ENCODE measurements at regions not wholly inside any gene's neighbourhood (a gene's known extent, or its start where the extent isn't known, plus 50 kb on each side); places are given as distances from the start of the nearest gene placed in this dataset.

DNA sequence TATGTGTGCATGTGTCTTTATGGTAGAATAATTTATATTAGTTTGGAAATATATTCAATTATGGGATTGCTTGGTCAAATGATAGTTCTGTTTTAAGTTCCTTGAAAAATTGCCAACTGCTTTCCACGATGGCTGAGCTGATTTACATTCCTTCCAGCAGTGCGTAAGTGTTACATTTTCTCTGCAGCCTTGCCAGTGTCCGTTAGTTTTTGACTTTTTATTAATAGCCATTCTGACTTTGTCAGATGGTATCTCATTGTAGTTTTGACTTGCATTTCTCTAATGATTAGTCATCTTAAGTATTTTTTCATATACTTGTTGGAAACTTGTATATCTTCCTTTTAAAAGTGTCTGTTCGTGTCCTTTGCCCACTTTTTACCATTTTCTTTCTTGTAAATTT lies 434.2 kb upstream of the POT1 start:
- Histone ChIP-seq H3K27me3 (no peaks in the 10 kb centered on the region), H3K4me3 (no peak overlapping the region), H3K36me3 (no peaks in the 10 kb centered on the region), H3K4me1 (no peaks in the 10 kb centered on the region), H3K27ac (no peak overlapping the region), H3K9me3 (no peaks in the 10 kb centered on the region)
- no peak for ATAC-seq
- intact Hi-C loops (cut with DNase I) = no loop called here
- TF ChIP-seq, protein P1, sequence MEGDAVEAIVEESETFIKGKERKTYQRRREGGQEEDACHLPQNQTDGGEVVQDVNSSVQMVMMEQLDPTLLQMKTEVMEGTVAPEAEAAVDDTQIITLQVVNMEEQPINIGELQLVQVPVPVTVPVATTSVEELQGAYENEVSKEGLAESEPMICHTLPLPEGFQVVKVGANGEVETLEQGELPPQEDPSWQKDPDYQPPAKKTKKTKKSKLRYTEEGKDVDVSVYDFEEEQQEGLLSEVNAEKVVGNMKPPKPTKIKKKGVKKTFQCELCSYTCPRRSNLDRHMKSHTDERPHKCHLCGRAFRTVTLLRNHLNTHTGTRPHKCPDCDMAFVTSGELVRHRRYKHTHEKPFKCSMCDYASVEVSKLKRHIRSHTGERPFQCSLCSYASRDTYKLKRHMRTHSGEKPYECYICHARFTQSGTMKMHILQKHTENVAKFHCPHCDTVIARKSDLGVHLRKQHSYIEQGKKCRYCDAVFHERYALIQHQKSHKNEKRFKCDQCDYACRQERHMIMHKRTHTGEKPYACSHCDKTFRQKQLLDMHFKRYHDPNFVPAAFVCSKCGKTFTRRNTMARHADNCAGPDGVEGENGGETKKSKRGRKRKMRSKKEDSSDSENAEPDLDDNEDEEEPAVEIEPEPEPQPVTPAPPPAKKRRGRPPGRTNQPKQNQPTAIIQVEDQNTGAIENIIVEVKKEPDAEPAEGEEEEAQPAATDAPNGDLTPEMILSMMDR (IDR thresholded peaks at IDR 0.05) = no peak
- DNase-seq = peak in 1 of 4 donors; percentile 1

DNA sequence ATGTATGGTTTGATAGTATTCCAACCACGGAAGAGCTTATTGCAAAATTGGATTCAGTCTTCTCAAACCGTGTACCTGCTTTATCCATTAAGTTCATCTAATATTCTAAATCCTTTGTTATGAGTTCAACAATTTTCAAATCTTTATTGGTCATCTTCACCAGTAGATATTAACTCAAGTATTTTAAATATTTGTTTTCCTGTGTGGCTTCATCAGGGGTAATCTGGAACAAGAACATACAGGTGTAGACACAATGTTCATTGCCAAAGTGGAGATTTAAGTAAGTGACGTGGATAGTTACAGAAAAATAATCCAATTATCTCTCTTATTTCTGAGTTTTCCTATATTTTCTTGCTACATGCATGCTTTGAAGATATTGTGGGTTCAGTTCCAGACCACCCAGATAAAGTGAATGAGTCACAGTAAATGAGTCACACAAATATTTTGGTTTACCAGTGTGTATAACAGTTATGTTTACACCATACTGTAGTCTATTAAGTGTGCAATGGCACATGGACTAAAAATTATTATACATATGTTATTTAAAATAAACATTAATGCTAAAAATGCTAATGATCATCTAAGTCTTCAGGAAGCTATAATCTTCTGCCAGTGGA lies 429.0 kb upstream of the POT1 start:
- DNase-seq (no peak), ATAC-seq (no peak)
- Histone ChIP-seq H3K27me3 (no peaks in the 10 kb centered on the region), H3K4me1 (no peaks in the 10 kb centered on the region), H3K27ac (no peak overlapping the region), H3K9me3 (no peaks in the 10 kb centered on the region), H3K36me3 (no peaks in the 10 kb centered on the region), H3K4me3 (no peak overlapping the region)
- TF ChIP-seq, protein P1 (IDR thresholded peaks at IDR 0.05) = no peak
- intact Hi-C loops (cut with DNase I) = no loop called here

DNA sequence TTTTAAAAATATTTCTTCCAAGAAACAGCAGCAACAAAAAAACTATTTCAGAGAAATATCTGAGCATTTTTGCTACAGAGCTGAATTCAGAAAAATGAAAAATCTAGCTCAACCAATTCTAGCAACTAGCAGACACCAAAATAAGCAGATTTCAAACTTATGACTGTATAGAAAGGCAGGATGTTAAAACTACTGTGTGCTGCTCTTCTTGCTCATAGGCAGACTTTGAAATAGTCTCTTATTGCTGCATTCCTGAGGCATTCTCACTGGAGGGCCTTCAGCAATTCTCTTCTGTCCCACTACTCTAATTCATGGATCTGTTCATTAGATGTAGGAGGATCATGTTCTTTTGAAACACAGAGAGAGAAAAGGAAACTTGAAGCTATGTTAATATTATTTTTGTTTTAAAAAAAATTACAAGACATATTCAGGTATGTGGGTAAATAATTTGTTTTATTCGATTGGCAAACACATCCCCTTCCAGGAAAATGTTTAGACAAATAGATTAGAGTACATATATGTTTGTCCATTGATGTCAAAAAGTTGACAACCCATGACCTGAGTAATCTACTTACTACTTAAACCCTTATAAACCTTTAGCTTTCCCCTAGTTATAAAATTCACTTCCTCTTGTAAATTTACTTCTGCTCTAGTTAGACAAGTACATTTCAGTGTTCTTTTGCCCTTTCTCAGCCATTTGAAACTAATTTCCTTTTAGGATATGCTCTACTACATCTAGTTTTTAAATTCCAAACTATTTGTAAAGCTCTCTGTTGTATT lies 428.2 kb upstream of the POT1 start:
- H3K9me3 ChIP-seq = no peaks in the 10 kb centered on the region
- TF ChIP-seq, protein P1 (IDR thresholded peaks at IDR 0.05) = no peak
- no peaks in the 10 kb centered on the region for H3K36me3 ChIP-seq
- H3K4me1 ChIP-seq = no peaks in the 10 kb centered on the region
- H3K27me3 ChIP-seq = no peaks in the 10 kb centered on the region
- no peak overlapping the region for H3K4me3 ChIP-seq
- intact Hi-C loops (cut with DNase I) = no loop called here
- no peak overlapping the region for H3K27ac ChIP-seq
- no peak for DNase-seq
- ATAC-seq = no peak

DNA sequence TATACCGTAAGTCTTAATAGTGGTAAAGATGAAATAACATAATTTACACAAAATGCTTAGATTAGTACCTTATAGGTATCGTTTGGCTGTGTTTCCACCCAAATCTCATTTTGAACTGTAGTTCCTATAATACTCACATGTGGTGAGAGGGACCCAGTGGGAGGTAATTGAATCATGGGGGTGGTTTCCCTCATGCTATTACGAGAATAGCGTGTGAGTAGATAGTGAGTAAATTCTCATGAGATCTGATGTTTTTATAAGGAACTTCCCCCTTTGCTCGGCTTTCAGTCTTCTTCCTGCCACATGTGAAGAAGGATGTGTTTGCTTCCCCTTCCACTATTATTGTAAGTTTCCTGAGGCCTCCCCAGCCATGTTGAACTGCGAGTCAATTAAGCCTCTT lies 426.3 kb upstream of the POT1 start:
- Histone ChIP-seq H3K4me1 (no peaks in the 10 kb centered on the region), H3K27ac (no peak overlapping the region), H3K9me3 (no peaks in the 10 kb centered on the region), H3K4me3 (no peak overlapping the region), H3K36me3 (no peaks in the 10 kb centered on the region), H3K27me3 (no peaks in the 10 kb centered on the region)
- DNase-seq (peak in 1 of 4 donors; percentile 2), ATAC-seq (no peak)
- intact Hi-C loops (cut with DNase I) = no loop called here
- TF ChIP-seq, protein P1 (IDR thresholded peaks at IDR 0.05) = no peak

DNA sequence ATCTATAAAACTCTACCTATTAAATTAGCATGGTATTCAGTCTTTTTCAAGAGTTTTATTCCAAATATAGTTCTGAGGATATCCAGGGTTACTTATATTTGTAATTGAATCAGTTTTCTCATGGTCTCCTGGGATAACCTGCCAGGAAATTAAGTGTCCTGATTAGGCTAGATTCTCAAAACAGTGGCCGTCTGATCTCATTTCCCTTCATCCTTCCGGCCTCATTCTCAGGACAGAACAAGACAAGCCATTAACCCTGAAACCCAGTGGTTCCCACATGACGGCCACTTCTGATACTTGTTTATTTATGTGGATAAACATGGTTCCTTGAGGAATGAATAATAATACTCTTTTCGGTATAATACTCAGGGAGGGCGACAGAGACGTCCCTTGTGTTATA lies 417.6 kb upstream of the POT1 start:
- Histone ChIP-seq H3K9me3 (peaks cover 0 to 8% of the 10 kb centered on the region in 2 donors), H3K4me1 (no peaks in the 10 kb centered on the region), H3K36me3 (no peaks in the 10 kb centered on the region), H3K27ac (no peak overlapping the region), H3K27me3 (no peaks in the 10 kb centered on the region), H3K4me3 (no peak overlapping the region)
- DNase-seq = peak in 1 of 4 donors; percentile 1
- intact Hi-C loops (cut with DNase I) = no loop called here
- no peak for ATAC-seq
- TF ChIP-seq, protein P1 (IDR thresholded peaks at IDR 0.05) = no peak
